Heart left ventricle (tissue), 16 donors: ENCODE measurements at regions not wholly inside any gene's neighbourhood (a gene's known extent, or its start where the extent isn't known, plus 50 kb on each side); places are given as distances from the start of the nearest gene placed in this dataset.

Experiments used
- ATAC-seq, 4 donors: fragments of 200-7000 bp; cut with Tn5 transposase; one replicate each; pipeline ENCODE4 v1.9.1; 2020 to 2022; ENCODE audit warnings: moderate library complexity in 4 of 4, mild to moderate bottlenecking in 3 of 4, moderate number of reproducible peaks in 1 of 4
- DNase-seq, 5 donors: peaks; one replicate each; pipeline ENCODE4 v3.0.0-alpha.2; 2020
- H3K27ac ChIP-seq, 12 donors: fragments of 200-600 bp; sonication (generic) in 4 of 12; one replicate each; pipeline versions ENCODE4 v1.5.0 to v1.8.0; 2016 to 2022; ENCODE audit warnings: mild to moderate bottlenecking in 2 of 12
- H3K27me3 ChIP-seq, 9 donors: fragments of 200-600 bp; sonication (generic) in 2 of 9; one replicate each; pipeline versions ENCODE4 v1.5.1 to v1.8.0; 2016 to 2022; ENCODE audit warnings: mild to moderate bottlenecking in 3 of 9
- H3K36me3 ChIP-seq, 9 donors: fragments of 200-600 bp; sonication (generic) in 2 of 9; one replicate each; pipeline versions ENCODE4 v1.5.0 to v1.8.0; 2018 to 2022; ENCODE audit warnings: mild to moderate bottlenecking in 2 of 9
- H3K4me1 ChIP-seq, 12 donors: fragments of 200-600 bp; sonication (generic) in 4 of 12; one replicate each; pipeline versions ENCODE4 v1.5.0 to v1.8.0; 2016 to 2022; ENCODE audit warnings: mild to moderate bottlenecking in 3 of 12
- H3K4me3 ChIP-seq, 12 donors: fragments of 200-600 bp; sonication (generic) in 4 of 12; one replicate each; pipeline versions ENCODE4 v1.5.0 to v1.8.0; 2017 to 2022; ENCODE audit warnings: mild to moderate bottlenecking in 9 of 12, moderate library complexity in 4 of 12
- H3K9me3 ChIP-seq, 12 donors: fragments of 200-600 bp; sonication (generic) in 4 of 12; one replicate each; pipeline versions ENCODE4 v1.5.0 to v1.8.0; 2016 to 2022; ENCODE audit warnings: mild to moderate bottlenecking in 1 of 12
- POLR2A ChIP-seq, 2 donors: fragments of 450-650 bp; IDR thresholded peaks; one replicate each; pipeline ENCODE4 v1.6.1; 2017; ENCODE audit warnings: antibody characterized with exemption in 2 of 2, mild to moderate bottlenecking in 2 of 2, moderate library complexity in 2 of 2
- WGBS, 4 donors: extraction: QIAGEN DNeasy Blood & Tissue Kit in 2 of 4; methylation state at CpG; one replicate each; pipeline versions ENCODE4 v1.1.5 to v1.1.7; 2013 to 2018; 5-methylcytosine and 5-hydroxymethylcytosine counted together
- intact Hi-C, 10 donors: fragments of 100-400 bp; cut with DNase I; formaldehyde crosslinking; loops; one replicate each; pipeline versions ENCODE4 v1.11.1 to v1.14.2; 2022
- TF ChIP-seq, protein P1 (sequence below), 12 donors: fragments of 200-600 bp; sonication (generic) in 4 of 12; IDR thresholded peaks; one replicate each; pipeline versions ENCODE4 v1.5.0 to v1.8.0; 2018 to 2022; ENCODE audit warnings: antibody characterized with exemption in 12 of 12, mild to moderate bottlenecking in 5 of 12
- donor health status: ischemic (EF 13 %, LVEDD 7.1; RV severe dilation, severe dysfunction).
- donor health status: healthy with polysubstance abuse.
- donor health status: DM: no; HTN: yes; CAD: no.
- donor health status: DM: no; HTN: no; CAD: no.
- donor health status: ischemic (EF 25% LVEDD 6.9; RV normal size, moderate dysfunction).
- donor health status: ischemic (EF 25% LVEDD 5.7; RV mildly dilated, moderate dysfunction).
- donor health status: healthy.
- donor health status: DM: yes; HTN: yes; CAD: no.
- donor health status: ischemic (EF 35%, LVEDD 5.7; RV mildly dilated, moderate dysfunction).
- donor health status: nonischemic (EF 11% LVEDD 7.7; RV severe dilation, severe dysfunction).
- donor health status: DM: yes; HTN: yes; CAD: no.
- donor health status: PGD.
- donor health status: ischemic (EF 29% LVEDD 5.4; RV normal size, mild dysfunction).
- donor health status: nonischemic (EF 23%, LVEDD 6.1; RV moderate dilation, normal function).

GRCh38 chr2:52288596-52288995 lies 1256.7 kb upstream of the NRXN1 start:
- no peaks in the 10 kb centered on the region for H3K4me1 ChIP-seq
- ATAC-seq (no peak), DNase-seq (no peak)
- H3K27ac ChIP-seq: no peak overlapping the region
- no peak overlapping the region for H3K4me3 ChIP-seq
- TF ChIP-seq, protein P1, sequence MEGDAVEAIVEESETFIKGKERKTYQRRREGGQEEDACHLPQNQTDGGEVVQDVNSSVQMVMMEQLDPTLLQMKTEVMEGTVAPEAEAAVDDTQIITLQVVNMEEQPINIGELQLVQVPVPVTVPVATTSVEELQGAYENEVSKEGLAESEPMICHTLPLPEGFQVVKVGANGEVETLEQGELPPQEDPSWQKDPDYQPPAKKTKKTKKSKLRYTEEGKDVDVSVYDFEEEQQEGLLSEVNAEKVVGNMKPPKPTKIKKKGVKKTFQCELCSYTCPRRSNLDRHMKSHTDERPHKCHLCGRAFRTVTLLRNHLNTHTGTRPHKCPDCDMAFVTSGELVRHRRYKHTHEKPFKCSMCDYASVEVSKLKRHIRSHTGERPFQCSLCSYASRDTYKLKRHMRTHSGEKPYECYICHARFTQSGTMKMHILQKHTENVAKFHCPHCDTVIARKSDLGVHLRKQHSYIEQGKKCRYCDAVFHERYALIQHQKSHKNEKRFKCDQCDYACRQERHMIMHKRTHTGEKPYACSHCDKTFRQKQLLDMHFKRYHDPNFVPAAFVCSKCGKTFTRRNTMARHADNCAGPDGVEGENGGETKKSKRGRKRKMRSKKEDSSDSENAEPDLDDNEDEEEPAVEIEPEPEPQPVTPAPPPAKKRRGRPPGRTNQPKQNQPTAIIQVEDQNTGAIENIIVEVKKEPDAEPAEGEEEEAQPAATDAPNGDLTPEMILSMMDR (IDR thresholded peaks at IDR 0.05): no peak
- no peak for TF ChIP-seq POLR2A (IDR thresholded peaks at IDR 0.05)
- no peaks in the 10 kb centered on the region for H3K36me3 ChIP-seq
- H3K27me3 ChIP-seq: no peaks in the 10 kb centered on the region
- no peaks in the 10 kb centered on the region for H3K9me3 ChIP-seq
- intact Hi-C loops: no loop called here

DNA sequence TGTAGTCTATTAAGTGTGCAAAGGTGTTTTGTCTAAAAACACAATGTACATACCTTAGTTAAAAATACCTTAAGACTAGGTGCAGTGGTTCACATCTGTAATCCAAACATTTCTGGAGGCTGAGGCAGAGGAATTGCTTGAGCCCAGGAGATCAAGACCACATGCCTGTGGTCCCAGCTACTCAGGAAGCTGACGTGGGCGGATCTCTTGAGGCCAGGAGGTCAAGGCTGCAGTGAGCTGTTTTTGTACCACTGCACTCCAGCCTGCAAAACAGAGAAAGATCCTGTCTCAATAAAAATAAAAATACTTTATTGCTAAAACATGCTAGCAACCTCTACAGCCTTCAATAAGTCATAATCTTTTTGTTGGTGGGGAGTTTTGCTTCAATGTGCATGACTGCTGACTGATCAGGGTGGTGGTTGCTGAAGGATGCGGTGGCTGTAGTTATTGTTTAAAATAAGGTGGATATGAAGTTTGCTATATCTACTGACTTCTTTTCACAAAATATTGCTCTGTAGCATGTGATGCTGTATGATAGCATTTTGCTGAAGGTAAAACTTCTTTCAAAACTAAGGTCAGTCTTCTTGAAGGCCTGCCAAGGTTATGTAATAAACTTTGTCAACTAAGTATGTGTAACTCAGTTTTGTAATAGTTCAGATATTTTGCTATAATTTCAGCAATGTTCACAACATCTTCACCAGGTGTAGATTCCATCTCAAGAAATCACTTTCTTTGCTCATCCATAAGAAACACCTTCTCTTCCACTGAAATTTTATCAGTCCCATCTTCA lies 1238.0 kb upstream of the NRXN1 start:
- Histone ChIP-seq H3K4me1 (no peaks in the 10 kb centered on the region), H3K36me3 (no peaks in the 10 kb centered on the region), H3K27me3 (no peaks in the 10 kb centered on the region), H3K9me3 (peaks cover 0 to 21% (median 11%) of the 10 kb centered on the region in 12 donors), H3K27ac (no peak overlapping the region), H3K4me3 (no peak overlapping the region)
- intact Hi-C loops: no loop called here
- TF ChIP-seq, protein P1 (IDR thresholded peaks at IDR 0.05): no peak
- TF ChIP-seq POLR2A (IDR thresholded peaks at IDR 0.05): no peak
- DNase-seq: peak in 1 of 5 donors; percentile 8
- 59 to 72% (median 63%) methylated on average over 3 of the region's 3 CpGs for WGBS, 4 donors
- no peak for ATAC-seq

DNA sequence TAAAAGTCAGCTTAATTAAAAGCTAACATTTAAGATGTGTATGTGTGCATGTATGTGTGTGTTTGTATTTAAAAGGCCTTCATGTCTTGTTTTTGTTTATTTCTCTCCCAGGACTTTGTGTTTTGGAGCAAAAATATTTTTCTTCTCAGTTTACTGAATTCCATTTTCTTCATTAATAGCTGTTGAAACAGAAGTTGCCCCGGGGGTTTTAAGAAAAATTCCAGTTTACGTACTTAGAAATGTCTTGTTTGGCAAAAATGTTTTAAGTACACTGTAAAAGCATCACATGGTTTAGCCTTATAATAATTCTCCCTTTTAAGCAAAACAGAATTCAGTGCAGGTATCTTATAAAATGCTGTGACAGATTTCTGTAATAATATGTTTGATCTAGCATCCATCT lies 1233.0 kb upstream of the NRXN1 start:
- Histone ChIP-seq H3K4me3 (no peak overlapping the region), H3K27me3 (no peaks in the 10 kb centered on the region), H3K27ac (no peak overlapping the region), H3K36me3 (no peaks in the 10 kb centered on the region), H3K4me1 (no peaks in the 10 kb centered on the region), H3K9me3 (peaks cover 0 to 3% (median 0%) of the 10 kb centered on the region in 12 donors)
- no peak for DNase-seq
- TF ChIP-seq, protein P1 (IDR thresholded peaks at IDR 0.05): no peak
- ATAC-seq: no peak
- intact Hi-C loops: no loop called here
- 66 to 93% (median 85%) methylated on average over 2 of the region's 2 CpGs for WGBS, 4 donors

DNA sequence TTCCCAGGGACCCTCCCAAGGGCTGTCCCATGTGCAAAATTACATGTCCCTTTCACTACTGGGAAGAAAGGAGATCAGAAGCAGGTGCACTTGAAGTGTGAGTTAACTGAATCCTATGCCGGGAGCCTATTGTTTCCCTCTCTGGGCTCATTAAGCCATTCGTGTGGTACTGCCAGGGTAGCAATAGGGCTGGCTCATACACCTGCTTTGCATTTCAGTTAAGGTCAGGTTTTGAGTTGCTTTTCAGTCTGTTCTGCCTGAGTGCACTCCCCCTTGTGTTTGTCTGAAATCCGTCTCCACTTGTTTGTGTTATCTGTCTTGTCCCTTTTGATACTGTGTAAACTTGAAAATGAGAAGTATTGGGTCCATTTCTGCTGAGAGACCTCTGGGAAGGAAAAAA lies 1232.6 kb upstream of the NRXN1 start:
- ATAC-seq (no peak), DNase-seq (no peak)
- intact Hi-C loops: no loop called here
- no peak overlapping the region for H3K27ac ChIP-seq
- H3K4me1 ChIP-seq: no peaks in the 10 kb centered on the region
- no peaks in the 10 kb centered on the region for H3K27me3 ChIP-seq
- no peaks in the 10 kb centered on the region for H3K36me3 ChIP-seq
- WGBS, 4 donors: 79 to 88% (median 85%) methylated on average over 3 of the region's 3 CpGs
- H3K4me3 ChIP-seq: no peak overlapping the region
- H3K9me3 ChIP-seq: no peaks in the 10 kb centered on the region
- TF ChIP-seq, protein P1 (IDR thresholded peaks at IDR 0.05): no peak
- no peak for TF ChIP-seq POLR2A (IDR thresholded peaks at IDR 0.05)
